ENCODE measurements at regions not wholly inside any gene's neighbourhood (a gene's known extent, or its start where the extent isn't known, plus 50 kb on each side); places are given as distances from the start of the nearest gene placed in this dataset.

- TF ChIP-seq, protein P1, sequence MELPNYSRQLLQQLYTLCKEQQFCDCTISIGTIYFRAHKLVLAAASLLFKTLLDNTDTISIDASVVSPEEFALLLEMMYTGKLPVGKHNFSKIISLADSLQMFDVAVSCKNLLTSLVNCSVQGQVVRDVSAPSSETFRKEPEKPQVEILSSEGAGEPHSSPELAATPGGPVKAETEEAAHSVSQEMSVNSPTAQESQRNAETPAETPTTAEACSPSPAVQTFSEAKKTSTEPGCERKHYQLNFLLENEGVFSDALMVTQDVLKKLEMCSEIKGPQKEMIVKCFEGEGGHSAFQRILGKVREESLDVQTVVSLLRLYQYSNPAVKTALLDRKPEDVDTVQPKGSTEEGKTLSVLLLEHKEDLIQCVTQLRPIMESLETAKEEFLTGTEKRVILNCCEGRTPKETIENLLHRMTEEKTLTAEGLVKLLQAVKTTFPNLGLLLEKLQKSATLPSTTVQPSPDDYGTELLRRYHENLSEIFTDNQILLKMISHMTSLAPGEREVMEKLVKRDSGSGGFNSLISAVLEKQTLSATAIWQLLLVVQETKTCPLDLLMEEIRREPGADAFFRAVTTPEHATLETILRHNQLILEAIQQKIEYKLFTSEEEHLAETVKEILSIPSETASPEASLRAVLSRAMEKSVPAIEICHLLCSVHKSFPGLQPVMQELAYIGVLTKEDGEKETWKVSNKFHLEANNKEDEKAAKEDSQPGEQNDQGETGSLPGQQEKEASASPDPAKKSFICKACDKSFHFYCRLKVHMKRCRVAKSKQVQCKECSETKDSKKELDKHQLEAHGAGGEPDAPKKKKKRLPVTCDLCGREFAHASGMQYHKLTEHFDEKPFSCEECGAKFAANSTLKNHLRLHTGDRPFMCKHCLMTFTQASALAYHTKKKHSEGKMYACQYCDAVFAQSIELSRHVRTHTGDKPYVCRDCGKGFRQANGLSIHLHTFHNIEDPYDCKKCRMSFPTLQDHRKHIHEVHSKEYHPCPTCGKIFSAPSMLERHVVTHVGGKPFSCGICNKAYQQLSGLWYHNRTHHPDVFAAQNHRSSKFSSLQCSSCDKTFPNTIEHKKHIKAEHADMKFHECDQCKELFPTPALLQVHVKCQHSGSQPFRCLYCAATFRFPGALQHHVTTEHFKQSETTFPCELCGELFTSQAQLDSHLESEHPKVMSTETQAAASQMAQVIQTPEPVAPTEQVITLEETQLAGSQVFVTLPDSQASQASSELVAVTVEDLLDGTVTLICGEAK (IDR thresholded peaks at IDR 0.05; ENCODE audit: borderline replicate concordance) = no peak
- TF ChIP-seq KDM1A (IDR thresholded peaks at IDR 0.05; ENCODE audit: borderline replicate concordance) (no peak), PML (IDR thresholded peaks at IDR 0.05; ENCODE audit: low read length) (no peak), HDAC6 (IDR thresholded peaks at IDR 0.05; ENCODE audit: unreplicated experiment) (no peak), EGR1 (IDR thresholded peaks at IDR 0.05; ENCODE audit: borderline replicate concordance in 1 of 2, low read depth in 2 of 2, low read length in 2 of 2) (no peak), MEF2A (IDR thresholded peaks at IDR 0.05; ENCODE audit: insufficient read depth, low read depth, low read length) (no peak), EZH2 (IDR thresholded peaks at IDR 0.05; ENCODE audit: borderline replicate concordance, control insufficient read depth, low read depth, low read length) (no peak), BHLHE40 (IDR thresholded peaks at IDR 0.05; ENCODE audit: borderline replicate concordance in 1 of 2, low read depth in 2 of 2, low read length in 1 of 2) (no peak), RAD51 (IDR thresholded peaks at IDR 0.05) (no peak), HDGF (IDR thresholded peaks at IDR 0.05) (no peak), KLF5 (IDR thresholded peaks at IDR 0.05; ENCODE audit: partially characterized antibody) (no peak)
Measured at GRCh38 chr5:85646641-85647040, 971.1 kb upstream of the COX7C start (continued).
